GM18858 (cell line): ENCODE measurements at regions not wholly inside any gene's neighbourhood (a gene's known extent, or its start where the extent isn't known, plus 50 kb on each side); places are given as distances from the start of the nearest gene placed in this dataset.

Experiments
- ATAC-seq: cut with Tn5 transposase; IDR thresholded peaks from one replicate; pipeline ENCODE4 v1.9.1; 2021; ENCODE audit not compliant: unreplicated experiment

GRCh38 chr2:35378791-35379190, 976.8 kb upstream of the CRIM1 start:
- ATAC-seq: no peak

GRCh38 chr2:35374845-35375244, 980.7 kb upstream of the CRIM1 start:
- no peak for ATAC-seq

- no peak for ATAC-seq
Observed at GRCh38 chr2:35365859-35366258, 989.7 kb upstream of the CRIM1 start.

GRCh38 chr2:35356332-35356731, 999.2 kb upstream of the CRIM1 start:
- no peak for ATAC-seq

GRCh38 chr2:35355056-35355455, 1000.5 kb upstream of the CRIM1 start:
- ATAC-seq: no peak

- ATAC-seq: no peak
Observed at GRCh38 chr2:35347561-35347960, 1008.0 kb upstream of the CRIM1 start.

- no peak for ATAC-seq
Observed at GRCh38 chr2:35343135-35343534, 1012.4 kb upstream of the CRIM1 start.

GRCh38 chr2:35339211-35339610, 1016.4 kb upstream of the CRIM1 start:
- ATAC-seq: no peak

GRCh38 chr2:35337922-35338321, 1017.7 kb upstream of the CRIM1 start:
- ATAC-seq: no peak

GRCh38 chr2:35314049-35314448, 1041.5 kb upstream of the CRIM1 start:
- no peak for ATAC-seq

- no peak for ATAC-seq
Observed at GRCh38 chr2:35301369-35301768, 1054.2 kb upstream of the CRIM1 start.

GRCh38 chr2:35298493-35298892, 1057.1 kb upstream of the CRIM1 start:
- no peak for ATAC-seq

GRCh38 chr2:35297403-35297802, 1058.2 kb upstream of the CRIM1 start:
- no peak for ATAC-seq

- ATAC-seq: no peak
Observed at GRCh38 chr2:35294636-35295263, 1060.8 kb upstream of the CRIM1 start.

- ATAC-seq: no peak
Observed at GRCh38 chr2:35293261-35293660, 1062.3 kb upstream of the CRIM1 start.

- no peak for ATAC-seq
Observed at GRCh38 chr2:35292199-35292598, 1063.4 kb upstream of the CRIM1 start.

GRCh38 chr2:35281702-35282101, 1073.9 kb upstream of the CRIM1 start:
- ATAC-seq: no peak

GRCh38 chr2:35255826-35256225, 1099.8 kb upstream of the CRIM1 start:
- no peak for ATAC-seq

GRCh38 chr2:35251156-35251555, 1104.4 kb upstream of the CRIM1 start:
- no peak for ATAC-seq

- ATAC-seq: no peak
Observed at GRCh38 chr2:35246702-35247101, 1108.9 kb upstream of the CRIM1 start.

GRCh38 chr2:35228584-35228983, 1127.0 kb upstream of the CRIM1 start:
- no peak for ATAC-seq

- no peak for ATAC-seq
Observed at GRCh38 chr2:35220461-35220860, 1135.1 kb upstream of the CRIM1 start.

- no peak for ATAC-seq
Observed at GRCh38 chr2:35204881-35205280, 1150.7 kb upstream of the CRIM1 start.
